H9 (cell line): ENCODE measurements at regions not wholly inside any gene's neighbourhood (a gene's known extent, or its start where the extent isn't known, plus 50 kb on each side); places are given as distances from the start of the nearest gene placed in this dataset.

Experiments
- DNase-seq: peaks from one replicate; pipeline ENCODE4 v3.0.0-alpha.2; 2017
- H2AFZ ChIP-seq: one replicate; pipeline ENCODE4 v1.6.1; 2013; ENCODE audit warnings: mild to moderate bottlenecking, low read length, control low read depth, moderate library complexity
- H2AK5ac ChIP-seq: 2 replicates; pipeline ENCODE4 v1.6.1; 2013; ENCODE audit warnings: low read length, control low read depth, mixed read lengths; ENCODE audit not compliant: insufficient read length
- H2BK120ac ChIP-seq: one replicate; pipeline ENCODE4 v1.6.1; 2013; ENCODE audit warnings: low read depth, mild to moderate bottlenecking, low read length, control low read depth, inconsistent platforms; ENCODE audit not compliant: poor library complexity, severe bottlenecking
- H2BK12ac ChIP-seq: 2 replicates; pipeline ENCODE4 v1.6.1; 2013; ENCODE audit warnings: low read length, control low read depth, mixed read lengths, low read depth; ENCODE audit not compliant: insufficient read length
- H2BK15ac ChIP-seq: 2 replicates; pipeline ENCODE4 v1.6.1; 2013; ENCODE audit warnings: low read depth, low read length, control low read depth
- H2BK20ac ChIP-seq: one replicate; pipeline ENCODE4 v1.6.1; 2013; ENCODE audit warnings: low read depth, mild to moderate bottlenecking, low read length, control low read depth, inconsistent platforms; ENCODE audit not compliant: poor library complexity, severe bottlenecking
- H2BK5ac ChIP-seq: 2 replicates; pipeline ENCODE4 v1.6.1; 2013; ENCODE audit warnings: low read length, control low read depth, mixed read lengths; ENCODE audit not compliant: insufficient read length
- H3K14ac ChIP-seq: 2 replicates; pipeline ENCODE4 v1.6.1; 2013; ENCODE audit warnings: low read length, control low read depth; ENCODE audit not compliant: insufficient read depth
- H3K18ac ChIP-seq: 2 replicates; pipeline ENCODE4 v1.6.1; 2013; ENCODE audit warnings: low read depth, mild to moderate bottlenecking, mixed read lengths, low read length, control low read depth; ENCODE audit not compliant: insufficient read length
- H3K23ac ChIP-seq: 2 replicates; pipeline ENCODE4 v1.6.1; 2013; ENCODE audit warnings: low read length, control low read depth, mixed read lengths, low read depth; ENCODE audit not compliant: insufficient read length
- H3K23me2 ChIP-seq: 2 replicates; pipeline ENCODE4 v1.6.1; 2013; ENCODE audit warnings: low read depth, mild to moderate bottlenecking, mixed read lengths, low read length, control low read depth; ENCODE audit not compliant: insufficient read length, poor library complexity, severe bottlenecking
- H3K27ac ChIP-seq: 2 replicates; pipeline ENCODE4 v1.5.1; 2013; ENCODE audit warnings: low read length, control low read depth, mixed read lengths, low read depth; ENCODE audit not compliant: insufficient read length
- H3K27me3 ChIP-seq: 2 replicates; pipeline ENCODE4 v1.6.1; 2013; ENCODE audit warnings: low read length, control low read depth, inconsistent platforms; ENCODE audit not compliant: insufficient read depth
- H3K4ac ChIP-seq: 2 replicates; pipeline ENCODE4 v1.6.1; 2013; ENCODE audit warnings: low read depth, mild to moderate bottlenecking, control low read depth, inconsistent platforms, low read length, moderate library complexity
- H3K4me1 ChIP-seq: 2 replicates; pipeline ENCODE4 v1.6.1; 2013; ENCODE audit warnings: low read length, control low read depth, inconsistent platforms; ENCODE audit not compliant: insufficient read depth
- H3K4me2 ChIP-seq: 2 replicates; pipeline ENCODE4 v1.6.1; 2013; ENCODE audit warnings: low read length, control low read depth, mixed read lengths; ENCODE audit not compliant: insufficient read length, insufficient read depth
- H3K56ac ChIP-seq: 2 replicates; pipeline ENCODE4 v1.6.1; 2013; ENCODE audit warnings: low read depth, mild to moderate bottlenecking, mixed read lengths, low read length, control low read depth; ENCODE audit not compliant: insufficient read length
- H3K79me1 ChIP-seq: 2 replicates; pipeline ENCODE4 v1.6.1; 2013; ENCODE audit warnings: low read depth, mild to moderate bottlenecking, moderate library complexity, low read length, control low read depth, inconsistent platforms; ENCODE audit not compliant: insufficient read depth, poor library complexity, severe bottlenecking
- H3K79me2 ChIP-seq: 2 replicates; pipeline ENCODE4 v1.6.1; 2013; ENCODE audit warnings: low read length, control low read depth, inconsistent platforms; ENCODE audit not compliant: insufficient read depth
- H3K9ac ChIP-seq: 2 replicates; pipeline ENCODE4 v1.6.1; 2013; ENCODE audit warnings: low read length, control low read depth, mixed read lengths; ENCODE audit not compliant: insufficient read length; ENCODE audit errors: extremely low read depth
- H3K9me3 ChIP-seq: one replicate; pipeline ENCODE4 v1.6.1; 2013; ENCODE audit warnings: low read depth, low read length, inconsistent platforms; ENCODE audit not compliant: control insufficient read depth
- H3T11ph ChIP-seq: one replicate; pipeline ENCODE4 v1.6.1; 2013; ENCODE audit warnings: mild to moderate bottlenecking, low read length, control low read depth, inconsistent platforms
- H4K20me1 ChIP-seq: one replicate; pipeline ENCODE4 v1.6.1; 2013; ENCODE audit not compliant: control insufficient read depth, insufficient read length, insufficient read depth
- H4K5ac ChIP-seq: 2 replicates; pipeline ENCODE4 v1.6.1; 2013; ENCODE audit warnings: low read depth, mild to moderate bottlenecking, mixed read lengths, low read length, control low read depth; ENCODE audit not compliant: insufficient read length
- H4K8ac ChIP-seq: replicated peaks from 2 replicates; pipeline ENCODE4 v1.6.1; 2013; ENCODE audit warnings: low read length, control low read depth, mixed read lengths, low read depth; ENCODE audit not compliant: insufficient read length
- H4K91ac ChIP-seq: 2 replicates; pipeline ENCODE4 v1.6.1; 2013; ENCODE audit warnings: low read depth, mild to moderate bottlenecking, moderate library complexity, mixed read lengths, low read length, control low read depth; ENCODE audit not compliant: insufficient read length
- H3K27ac Mint-ChIP-seq, 3 experiments: 2 replicates in 2 of 3; 3 replicates in 1 of 3; pipeline ENCODE4 v1.8.0; 2020 to 2021; ENCODE audit warnings: mixed read lengths in 3 of 3, mild to moderate bottlenecking in 1 of 3, moderate library complexity in 1 of 3
- H3K27me3 Mint-ChIP-seq: 2 replicates; pipeline ENCODE4 v1.8.0; 2021; ENCODE audit warnings: low read depth, mild to moderate bottlenecking, moderate library complexity, mixed read lengths
- H3K36me3 Mint-ChIP-seq, 3 experiments: 2 replicates in 2 of 3; 3 replicates in 1 of 3; pipeline ENCODE4 v1.8.0; 2020 to 2021; ENCODE audit warnings: low read depth in 3 of 3, mixed read lengths in 3 of 3; ENCODE audit not compliant: insufficient read depth in 1 of 3
- H3K4me1 Mint-ChIP-seq, 2 experiments: 2 replicates each; pipeline ENCODE4 v1.8.0; 2020; ENCODE audit warnings: mixed read lengths in 2 of 2
- H3K4me3 Mint-ChIP-seq, 2 experiments: 2 replicates in 1 of 2; 3 replicates in 1 of 2; pipeline ENCODE4 v1.8.0; 2020 to 2021; ENCODE audit warnings: mild to moderate bottlenecking in 2 of 2, mixed read lengths in 2 of 2, moderate library complexity in 1 of 2
- H3K9me3 Mint-ChIP-seq, 2 experiments: 2 replicates in 1 of 2; 3 replicates in 1 of 2; pipeline ENCODE4 v1.8.0; 2020; ENCODE audit warnings: mild to moderate bottlenecking in 2 of 2, mixed read lengths in 2 of 2, moderate library complexity in 1 of 2
- WGBS: extraction: QIAGEN DNeasy Blood & Tissue Kit; methylation state at CpG from one replicate; pipeline ENCODE4 v1.1.7; 2013; ENCODE audit warnings: missing lambda C conversion rate, low lambda C conversion rate, mixed read lengths; ENCODE audit not compliant: insufficient read length; ENCODE audit errors: extremely low coverage; 5-methylcytosine and 5-hydroxymethylcytosine counted together
- TF ChIP-seq, protein P1 (sequence below): fragments of 200-600 bp; sonication (generic); conservative IDR thresholded peaks from 3 replicates; pipeline ENCODE4 v1.8.0; 2021; ENCODE audit warnings: antibody characterized with exemption, mild to moderate bottlenecking

DNA sequence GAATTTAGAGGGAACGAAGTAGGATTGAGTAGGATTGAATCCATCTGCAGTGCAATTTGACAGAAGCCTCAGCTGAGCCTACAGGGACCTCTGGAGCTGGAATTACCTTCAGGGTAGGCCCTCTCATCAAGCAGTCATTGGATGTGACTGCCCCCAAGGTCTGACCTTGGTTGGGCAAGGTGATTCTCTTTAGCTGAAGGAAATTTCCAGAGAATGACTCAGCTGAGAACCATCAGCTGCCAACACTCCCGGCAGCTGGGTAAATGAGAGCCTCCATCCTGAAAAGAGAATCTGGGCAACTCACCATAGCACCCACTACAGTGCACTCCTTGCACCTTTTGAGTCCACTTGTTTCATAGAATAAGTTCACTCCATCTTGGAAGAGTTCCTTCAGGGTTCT, 113.5 kb upstream of the MED13 start:
- no peak overlapping the region for H2AFZ ChIP-seq
- H3K27ac Mint-ChIP-seq: no peak overlapping the region
- no peak overlapping the region for H3K9ac ChIP-seq
- H3K56ac ChIP-seq: no peak overlapping the region
- H4K5ac ChIP-seq: no peak overlapping the region
- peaks cover 3 to 4% of the 10 kb centered on the region in 2 experiments; a peak in 4 of 5 replicates for H3K9me3 Mint-ChIP-seq
- no peak overlapping the region for H3K23ac ChIP-seq
- no peak overlapping the region for H3K4ac ChIP-seq
- no peak overlapping the region for H3K27ac ChIP-seq
- no peak overlapping the region for H2AK5ac ChIP-seq
- TF ChIP-seq, protein P1, sequence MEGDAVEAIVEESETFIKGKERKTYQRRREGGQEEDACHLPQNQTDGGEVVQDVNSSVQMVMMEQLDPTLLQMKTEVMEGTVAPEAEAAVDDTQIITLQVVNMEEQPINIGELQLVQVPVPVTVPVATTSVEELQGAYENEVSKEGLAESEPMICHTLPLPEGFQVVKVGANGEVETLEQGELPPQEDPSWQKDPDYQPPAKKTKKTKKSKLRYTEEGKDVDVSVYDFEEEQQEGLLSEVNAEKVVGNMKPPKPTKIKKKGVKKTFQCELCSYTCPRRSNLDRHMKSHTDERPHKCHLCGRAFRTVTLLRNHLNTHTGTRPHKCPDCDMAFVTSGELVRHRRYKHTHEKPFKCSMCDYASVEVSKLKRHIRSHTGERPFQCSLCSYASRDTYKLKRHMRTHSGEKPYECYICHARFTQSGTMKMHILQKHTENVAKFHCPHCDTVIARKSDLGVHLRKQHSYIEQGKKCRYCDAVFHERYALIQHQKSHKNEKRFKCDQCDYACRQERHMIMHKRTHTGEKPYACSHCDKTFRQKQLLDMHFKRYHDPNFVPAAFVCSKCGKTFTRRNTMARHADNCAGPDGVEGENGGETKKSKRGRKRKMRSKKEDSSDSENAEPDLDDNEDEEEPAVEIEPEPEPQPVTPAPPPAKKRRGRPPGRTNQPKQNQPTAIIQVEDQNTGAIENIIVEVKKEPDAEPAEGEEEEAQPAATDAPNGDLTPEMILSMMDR: no peak
- H4K8ac ChIP-seq: no peak overlapping the region
- no peak overlapping the region for H2BK15ac ChIP-seq
- no peak overlapping the region for H3K14ac ChIP-seq
- no peaks in the 10 kb centered on the region for H4K20me1 ChIP-seq
- H3K27me3 Mint-ChIP-seq: no peaks in the 10 kb centered on the region
- no peak overlapping the region for H3K4me3 Mint-ChIP-seq
- no peak overlapping the region for H2BK12ac ChIP-seq
- DNase-seq: no peak
- H2BK5ac ChIP-seq: no peak overlapping the region
- H3K9me3 ChIP-seq: no peaks in the 10 kb centered on the region
- no peak overlapping the region for H2BK120ac ChIP-seq
- H3K4me2 ChIP-seq: no peak overlapping the region
- peaks cover 0 to 4% (median 2%) of the 10 kb centered on the region in 3 experiments; a peak in 1 of 7 replicates for H3K36me3 Mint-ChIP-seq
- H3K4me1 ChIP-seq: no peaks in the 10 kb centered on the region; the same call in 1 of the 2 replicates
- no peaks in the 10 kb centered on the region for H3K23me2 ChIP-seq
- H3T11ph ChIP-seq: no peak overlapping the region
- H3K79me1 ChIP-seq: no peaks in the 10 kb centered on the region
- no peaks in the 10 kb centered on the region for H3K79me2 ChIP-seq
- no peaks in the 10 kb centered on the region; a peak in 1 of 4 replicates for H3K4me1 Mint-ChIP-seq
- no CpG with 5 or more reads among the region's 2 CpGs for WGBS
- H4K91ac ChIP-seq: no peak overlapping the region
- H3K27me3 ChIP-seq: no peaks in the 10 kb centered on the region
- no peak overlapping the region for H3K18ac ChIP-seq
- no peak overlapping the region for H2BK20ac ChIP-seq
